GM23338 (cell line): ENCODE measurements at regions not wholly inside any gene's neighbourhood (a gene's known extent, or its start where the extent isn't known, plus 50 kb on each side); places are given as distances from the start of the nearest gene placed in this dataset.

Experiments
- ATAC-seq: fragments of 200-7000 bp; cut with Tn5 transposase; 3 replicates; pipeline ENCODE4 v1.9.1; 2020
- DNase-seq: peaks from one replicate; pipeline ENCODE4 v3.0.0-alpha.2; 2015; ENCODE audit warnings: low spot score
- H2AFZ ChIP-seq: fragments of 200-600 bp; sonication (generic); 2 replicates; pipeline ENCODE4 v1.8.0; 2016; ENCODE audit warnings: antibody characterized with exemption, mild to moderate bottlenecking, moderate library complexity
- H3F3A ChIP-seq: fragments of 200-600 bp; sonication (generic); replicated peaks from 2 replicates; pipeline ENCODE4 v1.8.0; 2017; ENCODE audit warnings: antibody characterized with exemption, mixed run types, low read depth
- H3K27ac ChIP-seq: fragments of 200-600 bp; sonication (generic); 2 replicates; pipeline ENCODE4 v1.6.1; 2016; ENCODE audit warnings: low read depth
- H3K27me3 ChIP-seq: fragments of 200-600 bp; sonication (generic); 2 replicates; pipeline ENCODE4 v1.8.0; 2016; ENCODE audit warnings: mild to moderate bottlenecking, mixed run types, moderate library complexity; ENCODE audit not compliant: insufficient read depth
- H3K36me3 ChIP-seq: fragments of 200-600 bp; sonication (generic); 2 replicates; pipeline ENCODE4 v1.8.0; 2016; ENCODE audit warnings: mild to moderate bottlenecking; ENCODE audit not compliant: insufficient read depth
- H3K4me1 ChIP-seq: fragments of 200-600 bp; sonication (generic); 2 replicates; pipeline ENCODE4 v1.8.0; 2016; ENCODE audit warnings: mild to moderate bottlenecking, moderate library complexity; ENCODE audit not compliant: insufficient read depth
- H3K4me2 ChIP-seq: fragments of 200-600 bp; sonication (generic); 2 replicates; pipeline ENCODE4 v1.7.1; 2017; ENCODE audit warnings: mixed run types
- H3K4me3 ChIP-seq: fragments of 200-600 bp; sonication (generic); 2 replicates; pipeline ENCODE4 v1.6.1; 2016; ENCODE audit warnings: mixed run types
- H3K79me2 ChIP-seq: fragments of 200-600 bp; sonication (generic); replicated peaks from 2 replicates; pipeline ENCODE4 v1.8.0; 2017; ENCODE audit warnings: mild to moderate bottlenecking; ENCODE audit not compliant: insufficient read depth
- H3K9me2 ChIP-seq: fragments of 200-600 bp; sonication (generic); 2 replicates; pipeline ENCODE4 v1.8.0; 2017; ENCODE audit not compliant: insufficient read depth
- H4K20me1 ChIP-seq: fragments of 200-600 bp; sonication (generic); replicated peaks from 2 replicates; pipeline ENCODE4 v1.8.0; 2017; ENCODE audit warnings: mild to moderate bottlenecking; ENCODE audit not compliant: insufficient read depth
- H3K27ac Mint-ChIP-seq: 2 replicates; pipeline ENCODE4 v1.8.0; 2020; ENCODE audit warnings: inconsistent platforms, mild to moderate bottlenecking, moderate library complexity, mixed read lengths
- H3K27me3 Mint-ChIP-seq: 3 replicates; pipeline ENCODE4 v1.8.0; 2022; ENCODE audit warnings: low read depth, mild to moderate bottlenecking, moderate library complexity, mixed read lengths, inconsistent platforms; ENCODE audit not compliant: insufficient read depth, poor library complexity
- H3K36me3 Mint-ChIP-seq: 3 replicates; pipeline ENCODE4 v1.8.0; 2021; ENCODE audit warnings: low read depth, mild to moderate bottlenecking, inconsistent platforms, moderate library complexity, mixed read lengths
- H3K4me1 Mint-ChIP-seq: 3 replicates; pipeline ENCODE4 v1.8.0; 2020; ENCODE audit warnings: mild to moderate bottlenecking, inconsistent platforms, mixed read lengths
- H3K4me3 Mint-ChIP-seq: 3 replicates; pipeline ENCODE4 v1.8.0; 2021; ENCODE audit warnings: moderate library complexity, mild to moderate bottlenecking, inconsistent platforms, mixed read lengths
- H3K9me3 Mint-ChIP-seq: 3 replicates; pipeline ENCODE4 v1.8.0; 2020; ENCODE audit warnings: moderate library complexity, mild to moderate bottlenecking, inconsistent platforms, mixed read lengths
- EZH2phosphoT487 ChIP-seq: fragments of 200-600 bp; sonication (generic); IDR thresholded peaks from one replicate; pipeline ENCODE4 v1.8.1; 2018; ENCODE audit warnings: antibody characterized with exemption; ENCODE audit not compliant: unreplicated experiment
- JUNB ChIP-seq: IDR thresholded peaks from one replicate; pipeline ENCODE4 v1.6.1; 2016; ENCODE audit warnings: antibody characterized with exemption; ENCODE audit not compliant: unreplicated experiment
- STAT1 ChIP-seq: IDR thresholded peaks from one replicate; pipeline ENCODE4 v1.6.1; 2016; ENCODE audit warnings: antibody characterized with exemption; ENCODE audit not compliant: unreplicated experiment
- ZNF114 ChIP-seq: fragments of 250-450 bp; sonication (Bioruptor Pico); IDR thresholded peaks from 2 replicates; pipeline ENCODE4 v1.5.0; 2020; ENCODE audit warnings: mild to moderate bottlenecking, moderate library complexity
- ZNF331 ChIP-seq: fragments of 250-450 bp; sonication (Bioruptor Pico); IDR thresholded peaks from 2 replicates; pipeline ENCODE4 v1.5.0; 2020; ENCODE audit warnings: low read depth, mild to moderate bottlenecking, moderate library complexity
- TF ChIP-seq, protein P1 (sequence below): IDR thresholded peaks from one replicate; pipeline ENCODE4 v1.6.1; 2018; ENCODE audit warnings: antibody characterized with exemption; ENCODE audit not compliant: unreplicated experiment
- TF ChIP-seq, protein P2 (sequence below), 2 experiments: fragments of 200-600 bp in 1 of 2; sonication (generic) in 1 of 2; conservative IDR thresholded peaks; 2 replicates each; pipeline versions ENCODE4 v1.5.1 to v1.6.1; 2016 to 2017; ENCODE audit warnings: antibody characterized with exemption in 2 of 2, low read depth in 2 of 2, mild to moderate bottlenecking in 2 of 2, moderate library complexity in 1 of 2
- TF ChIP-seq, protein P3 (sequence below): IDR thresholded peaks from 2 replicates; pipeline ENCODE4 v1.6.1; 2016; ENCODE audit warnings: antibody characterized with exemption
- TF ChIP-seq, protein P4 (sequence below): fragments of 250-450 bp; sonication (Bioruptor Pico); IDR thresholded peaks from 2 replicates; pipeline ENCODE4 v1.5.0; 2020; ENCODE audit warnings: mild to moderate bottlenecking, moderate library complexity

DNA sequence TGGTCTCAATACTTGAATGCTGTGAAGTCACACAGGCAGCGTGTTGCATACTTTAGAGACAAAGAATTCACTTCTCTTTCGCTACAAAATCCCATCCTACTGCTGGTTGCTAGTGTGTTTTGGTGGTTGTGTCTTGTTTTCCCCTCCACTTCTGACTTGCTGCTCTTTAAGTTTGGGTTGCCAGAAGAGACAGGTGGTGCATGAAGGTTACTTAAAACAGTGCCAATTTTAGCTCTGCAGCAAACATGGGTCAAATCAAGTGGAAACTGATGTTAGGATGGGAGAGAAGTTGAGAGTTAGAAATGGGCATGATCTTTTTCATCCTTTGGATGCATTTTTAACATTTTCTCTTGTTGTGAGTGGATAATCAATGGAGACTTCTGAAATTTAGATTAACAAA, 136.2 kb upstream of the KCNH7 start (continued):
- TF ChIP-seq, protein P1, sequence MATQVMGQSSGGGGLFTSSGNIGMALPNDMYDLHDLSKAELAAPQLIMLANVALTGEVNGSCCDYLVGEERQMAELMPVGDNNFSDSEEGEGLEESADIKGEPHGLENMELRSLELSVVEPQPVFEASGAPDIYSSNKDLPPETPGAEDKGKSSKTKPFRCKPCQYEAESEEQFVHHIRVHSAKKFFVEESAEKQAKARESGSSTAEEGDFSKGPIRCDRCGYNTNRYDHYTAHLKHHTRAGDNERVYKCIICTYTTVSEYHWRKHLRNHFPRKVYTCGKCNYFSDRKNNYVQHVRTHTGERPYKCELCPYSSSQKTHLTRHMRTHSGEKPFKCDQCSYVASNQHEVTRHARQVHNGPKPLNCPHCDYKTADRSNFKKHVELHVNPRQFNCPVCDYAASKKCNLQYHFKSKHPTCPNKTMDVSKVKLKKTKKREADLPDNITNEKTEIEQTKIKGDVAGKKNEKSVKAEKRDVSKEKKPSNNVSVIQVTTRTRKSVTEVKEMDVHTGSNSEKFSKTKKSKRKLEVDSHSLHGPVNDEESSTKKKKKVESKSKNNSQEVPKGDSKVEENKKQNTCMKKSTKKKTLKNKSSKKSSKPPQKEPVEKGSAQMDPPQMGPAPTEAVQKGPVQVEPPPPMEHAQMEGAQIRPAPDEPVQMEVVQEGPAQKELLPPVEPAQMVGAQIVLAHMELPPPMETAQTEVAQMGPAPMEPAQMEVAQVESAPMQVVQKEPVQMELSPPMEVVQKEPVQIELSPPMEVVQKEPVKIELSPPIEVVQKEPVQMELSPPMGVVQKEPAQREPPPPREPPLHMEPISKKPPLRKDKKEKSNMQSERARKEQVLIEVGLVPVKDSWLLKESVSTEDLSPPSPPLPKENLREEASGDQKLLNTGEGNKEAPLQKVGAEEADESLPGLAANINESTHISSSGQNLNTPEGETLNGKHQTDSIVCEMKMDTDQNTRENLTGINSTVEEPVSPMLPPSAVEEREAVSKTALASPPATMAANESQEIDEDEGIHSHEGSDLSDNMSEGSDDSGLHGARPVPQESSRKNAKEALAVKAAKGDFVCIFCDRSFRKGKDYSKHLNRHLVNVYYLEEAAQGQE: no peak
- TF ChIP-seq, protein P2, sequence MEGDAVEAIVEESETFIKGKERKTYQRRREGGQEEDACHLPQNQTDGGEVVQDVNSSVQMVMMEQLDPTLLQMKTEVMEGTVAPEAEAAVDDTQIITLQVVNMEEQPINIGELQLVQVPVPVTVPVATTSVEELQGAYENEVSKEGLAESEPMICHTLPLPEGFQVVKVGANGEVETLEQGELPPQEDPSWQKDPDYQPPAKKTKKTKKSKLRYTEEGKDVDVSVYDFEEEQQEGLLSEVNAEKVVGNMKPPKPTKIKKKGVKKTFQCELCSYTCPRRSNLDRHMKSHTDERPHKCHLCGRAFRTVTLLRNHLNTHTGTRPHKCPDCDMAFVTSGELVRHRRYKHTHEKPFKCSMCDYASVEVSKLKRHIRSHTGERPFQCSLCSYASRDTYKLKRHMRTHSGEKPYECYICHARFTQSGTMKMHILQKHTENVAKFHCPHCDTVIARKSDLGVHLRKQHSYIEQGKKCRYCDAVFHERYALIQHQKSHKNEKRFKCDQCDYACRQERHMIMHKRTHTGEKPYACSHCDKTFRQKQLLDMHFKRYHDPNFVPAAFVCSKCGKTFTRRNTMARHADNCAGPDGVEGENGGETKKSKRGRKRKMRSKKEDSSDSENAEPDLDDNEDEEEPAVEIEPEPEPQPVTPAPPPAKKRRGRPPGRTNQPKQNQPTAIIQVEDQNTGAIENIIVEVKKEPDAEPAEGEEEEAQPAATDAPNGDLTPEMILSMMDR (conservative IDR thresholded peaks at IDR 0.05; ENCODE audit: low read depth in 2 of 2): no peak

DNA sequence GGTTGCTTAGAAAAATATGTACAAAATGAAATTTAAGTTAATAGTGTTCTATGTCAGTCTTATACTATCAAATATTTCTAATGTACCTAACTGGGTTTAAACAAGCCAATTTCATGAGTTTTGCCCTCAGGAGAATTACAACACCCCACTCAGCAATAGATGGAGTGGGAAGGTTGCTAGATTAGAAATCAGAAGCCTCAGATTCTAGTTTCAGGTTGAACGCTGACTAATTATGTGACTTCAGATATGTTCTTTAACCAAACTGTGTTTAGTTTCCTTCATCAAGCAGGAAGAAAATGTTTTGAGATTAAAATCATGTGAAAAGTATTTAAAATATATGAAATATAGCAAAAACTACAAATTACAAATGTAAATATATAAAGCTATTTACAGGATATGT, 133.8 kb upstream of the KCNH7 start:
- no peaks in the 10 kb centered on the region for H4K20me1 ChIP-seq
- no peaks in the 10 kb centered on the region for H3K79me2 ChIP-seq
- H3K27me3 Mint-ChIP-seq: no peaks in the 10 kb centered on the region
- H3K9me2 ChIP-seq: no peaks in the 10 kb centered on the region
- DNase-seq: no peak
- H3K4me3 Mint-ChIP-seq: no peak overlapping the region
- H3K9me3 Mint-ChIP-seq: no peaks in the 10 kb centered on the region
- no peaks in the 10 kb centered on the region for H3K36me3 ChIP-seq
- no peaks in the 10 kb centered on the region for H3K4me1 ChIP-seq
- no peaks in the 10 kb centered on the region for H3K27me3 ChIP-seq
- H3K27ac Mint-ChIP-seq: no peak overlapping the region
- H3K4me2 ChIP-seq: no peak overlapping the region
- ATAC-seq: no peak
- H2AFZ ChIP-seq: no peak overlapping the region
- no peak overlapping the region for H3K27ac ChIP-seq
- no peaks in the 10 kb centered on the region for H3K36me3 Mint-ChIP-seq
- H3K4me1 Mint-ChIP-seq: no peaks in the 10 kb centered on the region
- no peak overlapping the region for H3K4me3 ChIP-seq
- H3F3A ChIP-seq: no peaks in the 10 kb centered on the region
- TF ChIP-seq EZH2phosphoT487: no peak
- no peak for TF ChIP-seq ZNF114 (CRISPR knock-in tag)
- no peak for TF ChIP-seq STAT1
- TF ChIP-seq, protein P1: no peak
- TF ChIP-seq, protein P3, sequence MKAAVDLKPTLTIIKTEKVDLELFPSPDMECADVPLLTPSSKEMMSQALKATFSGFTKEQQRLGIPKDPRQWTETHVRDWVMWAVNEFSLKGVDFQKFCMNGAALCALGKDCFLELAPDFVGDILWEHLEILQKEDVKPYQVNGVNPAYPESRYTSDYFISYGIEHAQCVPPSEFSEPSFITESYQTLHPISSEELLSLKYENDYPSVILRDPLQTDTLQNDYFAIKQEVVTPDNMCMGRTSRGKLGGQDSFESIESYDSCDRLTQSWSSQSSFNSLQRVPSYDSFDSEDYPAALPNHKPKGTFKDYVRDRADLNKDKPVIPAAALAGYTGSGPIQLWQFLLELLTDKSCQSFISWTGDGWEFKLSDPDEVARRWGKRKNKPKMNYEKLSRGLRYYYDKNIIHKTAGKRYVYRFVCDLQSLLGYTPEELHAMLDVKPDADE: no peak
- TF ChIP-seq, protein P4, sequence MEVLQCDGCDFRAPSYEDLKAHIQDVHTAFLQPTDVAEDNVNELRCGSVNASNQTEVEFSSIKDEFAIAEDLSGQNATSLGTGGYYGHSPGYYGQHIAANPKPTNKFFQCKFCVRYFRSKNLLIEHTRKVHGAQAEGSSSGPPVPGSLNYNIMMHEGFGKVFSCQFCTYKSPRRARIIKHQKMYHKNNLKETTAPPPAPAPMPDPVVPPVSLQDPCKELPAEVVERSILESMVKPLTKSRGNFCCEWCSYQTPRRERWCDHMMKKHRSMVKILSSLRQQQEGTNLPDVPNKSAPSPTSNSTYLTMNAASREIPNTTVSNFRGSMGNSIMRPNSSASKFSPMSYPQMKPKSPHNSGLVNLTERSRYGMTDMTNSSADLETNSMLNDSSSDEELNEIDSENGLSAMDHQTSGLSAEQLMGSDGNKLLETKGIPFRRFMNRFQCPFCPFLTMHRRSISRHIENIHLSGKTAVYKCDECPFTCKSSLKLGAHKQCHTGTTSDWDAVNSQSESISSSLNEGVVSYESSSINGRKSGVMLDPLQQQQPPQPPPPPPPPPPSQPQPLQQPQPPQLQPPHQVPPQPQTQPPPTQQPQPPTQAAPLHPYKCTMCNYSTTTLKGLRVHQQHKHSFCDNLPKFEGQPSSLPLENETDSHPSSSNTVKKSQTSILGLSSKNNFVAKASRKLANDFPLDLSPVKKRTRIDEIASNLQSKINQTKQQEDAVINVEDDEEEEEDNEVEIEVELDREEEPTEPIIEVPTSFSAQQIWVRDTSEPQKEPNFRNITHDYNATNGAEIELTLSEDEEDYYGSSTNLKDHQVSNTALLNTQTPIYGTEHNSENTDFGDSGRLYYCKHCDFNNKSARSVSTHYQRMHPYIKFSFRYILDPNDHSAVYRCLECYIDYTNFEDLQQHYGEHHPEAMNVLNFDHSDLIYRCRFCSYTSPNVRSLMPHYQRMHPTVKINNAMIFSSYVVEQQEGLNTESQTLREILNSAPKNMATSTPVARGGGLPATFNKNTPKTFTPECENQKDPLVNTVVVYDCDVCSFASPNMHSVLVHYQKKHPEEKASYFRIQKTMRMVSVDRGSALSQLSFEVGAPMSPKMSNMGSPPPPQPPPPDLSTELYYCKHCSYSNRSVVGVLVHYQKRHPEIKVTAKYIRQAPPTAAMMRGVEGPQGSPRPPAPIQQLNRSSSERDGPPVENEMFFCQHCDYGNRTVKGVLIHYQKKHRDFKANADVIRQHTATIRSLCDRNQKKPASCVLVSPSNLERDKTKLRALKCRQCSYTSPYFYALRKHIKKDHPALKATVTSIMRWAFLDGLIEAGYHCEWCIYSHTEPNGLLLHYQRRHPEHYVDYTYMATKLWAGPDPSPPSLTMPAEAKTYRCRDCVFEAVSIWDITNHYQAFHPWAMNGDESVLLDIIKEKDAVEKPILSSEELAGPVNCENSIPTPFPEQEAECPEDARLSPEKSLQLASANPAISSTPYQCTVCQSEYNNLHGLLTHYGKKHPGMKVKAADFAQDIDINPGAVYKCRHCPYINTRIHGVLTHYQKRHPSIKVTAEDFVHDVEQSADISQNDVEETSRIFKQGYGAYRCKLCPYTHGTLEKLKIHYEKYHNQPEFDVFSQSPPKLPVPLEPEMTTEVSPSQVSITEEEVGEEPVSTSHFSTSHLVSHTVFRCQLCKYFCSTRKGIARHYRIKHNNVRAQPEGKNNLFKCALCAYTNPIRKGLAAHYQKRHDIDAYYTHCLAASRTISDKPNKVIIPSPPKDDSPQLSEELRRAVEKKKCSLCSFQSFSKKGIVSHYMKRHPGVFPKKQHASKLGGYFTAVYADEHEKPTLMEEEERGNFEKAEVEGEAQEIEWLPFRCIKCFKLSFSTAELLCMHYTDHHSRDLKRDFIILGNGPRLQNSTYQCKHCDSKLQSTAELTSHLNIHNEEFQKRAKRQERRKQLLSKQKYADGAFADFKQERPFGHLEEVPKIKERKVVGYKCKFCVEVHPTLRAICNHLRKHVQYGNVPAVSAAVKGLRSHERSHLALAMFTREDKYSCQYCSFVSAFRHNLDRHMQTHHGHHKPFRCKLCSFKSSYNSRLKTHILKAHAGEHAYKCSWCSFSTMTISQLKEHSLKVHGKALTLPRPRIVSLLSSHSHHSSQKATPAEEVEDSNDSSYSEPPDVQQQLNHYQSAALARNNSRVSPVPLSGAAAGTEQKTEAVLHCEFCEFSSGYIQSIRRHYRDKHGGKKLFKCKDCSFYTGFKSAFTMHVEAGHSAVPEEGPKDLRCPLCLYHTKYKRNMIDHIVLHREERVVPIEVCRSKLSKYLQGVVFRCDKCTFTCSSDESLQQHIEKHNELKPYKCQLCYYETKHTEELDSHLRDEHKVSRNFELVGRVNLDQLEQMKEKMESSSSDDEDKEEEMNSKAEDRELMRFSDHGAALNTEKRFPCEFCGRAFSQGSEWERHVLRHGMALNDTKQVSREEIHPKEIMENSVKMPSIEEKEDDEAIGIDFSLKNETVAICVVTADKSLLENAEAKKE (CRISPR knock-in tag): no peak
- TF ChIP-seq ZNF331 (CRISPR knock-in tag): no peak
- TF ChIP-seq JUNB: no peak
